Panc1 (cell line): ENCODE measurements at regions not wholly inside any gene's neighbourhood (a gene's known extent, or its start where the extent isn't known, plus 50 kb on each side); places are given as distances from the start of the nearest gene placed in this dataset.

ENCODE experiments used
- SIN3A ChIP-seq: IDR thresholded peaks from 2 replicates; pipeline ENCODE4 v1.6.1; 2012; ENCODE audit warnings: low read depth, mild to moderate bottlenecking, low read length, moderate library complexity, borderline replicate concordance; ENCODE audit not compliant: insufficient read depth
- TCF7L2 ChIP-seq: IDR thresholded peaks from 2 replicates; pipeline ENCODE4 v1.6.1; 2011; ENCODE audit warnings: mild to moderate bottlenecking, low read depth, low read length, inconsistent platforms
- TF ChIP-seq, protein P1 (sequence below): fragments of 450-650 bp; IDR thresholded peaks from 2 replicates; pipeline ENCODE4 v1.5.1; 2017; ENCODE audit warnings: mild to moderate bottlenecking

GRCh38 chr10:44498222-44498621 is 113.3 kb upstream of the CXCL12 start:
- TF ChIP-seq, protein P1, sequence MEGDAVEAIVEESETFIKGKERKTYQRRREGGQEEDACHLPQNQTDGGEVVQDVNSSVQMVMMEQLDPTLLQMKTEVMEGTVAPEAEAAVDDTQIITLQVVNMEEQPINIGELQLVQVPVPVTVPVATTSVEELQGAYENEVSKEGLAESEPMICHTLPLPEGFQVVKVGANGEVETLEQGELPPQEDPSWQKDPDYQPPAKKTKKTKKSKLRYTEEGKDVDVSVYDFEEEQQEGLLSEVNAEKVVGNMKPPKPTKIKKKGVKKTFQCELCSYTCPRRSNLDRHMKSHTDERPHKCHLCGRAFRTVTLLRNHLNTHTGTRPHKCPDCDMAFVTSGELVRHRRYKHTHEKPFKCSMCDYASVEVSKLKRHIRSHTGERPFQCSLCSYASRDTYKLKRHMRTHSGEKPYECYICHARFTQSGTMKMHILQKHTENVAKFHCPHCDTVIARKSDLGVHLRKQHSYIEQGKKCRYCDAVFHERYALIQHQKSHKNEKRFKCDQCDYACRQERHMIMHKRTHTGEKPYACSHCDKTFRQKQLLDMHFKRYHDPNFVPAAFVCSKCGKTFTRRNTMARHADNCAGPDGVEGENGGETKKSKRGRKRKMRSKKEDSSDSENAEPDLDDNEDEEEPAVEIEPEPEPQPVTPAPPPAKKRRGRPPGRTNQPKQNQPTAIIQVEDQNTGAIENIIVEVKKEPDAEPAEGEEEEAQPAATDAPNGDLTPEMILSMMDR, result no peak
- TF ChIP-seq TCF7L2, result no peak
- TF ChIP-seq SIN3A, result no peak
